NCI-H524 (cell line): ENCODE measurements at regions not wholly inside any gene's neighbourhood (a gene's known extent, or its start where the extent isn't known, plus 50 kb on each side); places are given as distances from the start of the nearest gene placed in this dataset.
"Not testable (repeated sequence)": the region's sequence is repeated elsewhere in the genome, so short reads cannot be mapped to it uniquely, and the experiment has no call there.

Source experiments
- DNase-seq, 2 experiments: peaks; one replicate each; lab custom pipeline; 2025; lab: John Stamatoyannopoulos, UW

DNA sequence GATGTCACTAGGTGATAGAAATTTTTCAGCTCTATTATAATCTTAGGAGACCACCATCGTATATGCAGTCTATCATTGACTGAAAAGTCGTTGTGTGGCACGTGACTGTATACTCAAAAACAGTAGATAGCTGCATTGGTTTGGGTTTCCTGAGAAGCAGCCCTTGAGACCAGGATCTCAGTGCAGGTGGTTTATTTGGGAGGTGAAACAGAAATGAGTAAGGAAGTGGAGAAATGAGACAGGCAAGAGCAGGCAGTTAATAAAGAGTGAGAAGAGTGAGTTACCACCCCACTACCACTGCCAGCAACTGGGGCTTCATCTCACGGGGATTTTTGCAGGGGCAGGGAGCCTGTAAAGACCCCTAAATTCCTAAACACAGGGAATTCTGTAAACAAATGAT, 221.0 kb downstream of the SHQ1 start:
- no peak for DNase-seq

- no peak for DNase-seq
Measured at GRCh38 chr3:72625602-72626337, 222.5 kb downstream of the SHQ1 start.

GRCh38 chr3:72624656-72625055, 223.6 kb downstream of the SHQ1 start:
- DNase-seq, result no peak

DNA sequence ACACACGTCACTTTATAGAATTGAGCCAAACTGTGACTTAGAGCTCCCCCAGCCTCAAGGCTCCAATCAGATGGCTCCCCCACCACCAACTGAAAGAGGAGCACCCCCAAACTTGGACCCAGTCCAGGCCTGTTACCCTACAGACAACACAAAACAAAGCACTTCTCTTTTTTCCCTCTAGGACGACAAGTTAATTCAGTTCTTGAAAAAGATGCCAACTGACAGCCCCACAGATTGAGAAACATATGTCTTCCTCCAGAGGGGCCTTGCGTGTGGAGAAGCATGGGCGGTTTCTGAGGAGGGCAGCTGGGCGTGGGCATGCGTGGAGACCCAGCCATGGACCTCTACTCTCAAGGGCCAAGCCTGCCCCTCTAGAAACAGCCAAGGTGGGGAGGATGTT, 229.5 kb downstream of the SHQ1 start:
- no peak for DNase-seq

GRCh38 chr3:72617424-72618024, 230.7 kb downstream of the SHQ1 start:
- peak in 1 of 2 experiments; percentile 12 for DNase-seq

- peak; percentile 77 to 94 for DNase-seq
Measured at GRCh38 chr3:72615776-72616175, 232.5 kb downstream of the SHQ1 start.

DNA sequence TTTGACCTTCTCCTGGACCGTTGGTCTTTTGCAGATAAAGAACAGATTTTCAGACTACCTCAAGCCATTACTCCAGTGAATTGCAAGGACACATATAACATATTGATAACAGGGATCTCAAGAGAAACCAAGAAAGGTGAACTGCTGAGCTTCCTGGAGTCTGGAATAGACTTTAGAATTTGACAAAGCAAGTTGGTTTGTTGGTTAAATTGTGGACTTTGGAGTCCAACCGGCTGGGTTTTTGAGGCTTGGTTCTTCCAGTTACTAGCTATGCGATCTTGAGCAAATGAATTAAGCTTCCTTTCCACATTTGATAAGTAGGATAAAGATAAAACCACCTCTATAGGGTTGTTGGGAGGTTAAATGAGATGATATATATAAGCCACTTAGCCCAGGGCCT, 233.1 kb downstream of the SHQ1 start:
- no peak for DNase-seq

DNA sequence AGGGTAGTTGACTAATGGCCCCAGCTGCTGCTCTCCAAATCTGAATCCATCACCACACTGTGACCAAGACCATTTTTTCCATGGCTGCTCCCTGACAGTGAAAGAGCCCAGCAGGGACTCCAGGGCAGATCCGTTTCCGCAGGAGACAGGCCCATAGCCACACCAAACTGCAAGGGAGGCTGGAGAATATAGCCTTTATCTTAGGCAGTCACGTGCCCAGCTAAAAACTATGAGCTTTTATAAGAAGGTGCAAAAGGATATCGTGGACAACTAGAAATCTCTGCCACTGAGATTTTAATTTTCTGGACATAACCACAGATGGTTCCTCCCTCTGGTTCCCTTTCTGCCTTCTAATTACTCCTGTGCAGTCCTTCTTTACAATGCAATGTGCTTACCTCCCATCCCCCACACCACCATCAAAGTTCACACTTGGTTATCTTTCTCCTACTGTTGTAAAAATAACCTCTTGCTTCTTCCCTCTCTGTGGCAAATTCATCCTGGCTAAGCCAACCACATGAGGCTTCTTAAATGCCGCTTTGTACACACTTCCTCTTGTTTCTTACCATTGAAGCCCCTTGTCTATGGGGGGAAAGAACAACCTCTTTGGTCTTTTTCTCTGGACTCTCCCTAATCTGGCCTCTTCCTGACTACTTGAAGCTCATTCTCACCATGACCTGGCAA, 233.7 kb downstream of the SHQ1 start:
- no peak for DNase-seq

DNA sequence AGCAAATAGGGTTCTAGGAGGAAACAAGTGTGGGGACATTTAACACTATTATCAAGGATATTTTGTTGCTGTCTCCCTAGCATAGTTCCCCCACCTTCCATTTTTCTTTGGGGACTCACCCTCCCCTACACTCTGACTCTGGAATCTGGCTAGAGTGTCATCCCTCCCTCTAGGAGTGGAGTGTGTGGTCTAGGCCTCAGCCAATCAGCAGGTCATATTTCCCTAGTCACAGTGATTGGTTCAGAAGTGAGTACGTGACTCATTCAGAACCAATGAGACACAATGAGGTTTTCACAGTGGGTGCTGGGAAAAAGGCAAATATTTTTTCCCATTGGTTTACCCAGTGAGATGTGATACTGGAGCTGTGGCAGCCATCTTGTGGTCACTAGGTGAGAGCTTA, 234.4 kb downstream of the SHQ1 start:
- DNase-seq, result no peak

GRCh38 chr3:72609114-72609513, 239.1 kb downstream of the SHQ1 start:
- not testable (repeated sequence) for DNase-seq

DNA sequence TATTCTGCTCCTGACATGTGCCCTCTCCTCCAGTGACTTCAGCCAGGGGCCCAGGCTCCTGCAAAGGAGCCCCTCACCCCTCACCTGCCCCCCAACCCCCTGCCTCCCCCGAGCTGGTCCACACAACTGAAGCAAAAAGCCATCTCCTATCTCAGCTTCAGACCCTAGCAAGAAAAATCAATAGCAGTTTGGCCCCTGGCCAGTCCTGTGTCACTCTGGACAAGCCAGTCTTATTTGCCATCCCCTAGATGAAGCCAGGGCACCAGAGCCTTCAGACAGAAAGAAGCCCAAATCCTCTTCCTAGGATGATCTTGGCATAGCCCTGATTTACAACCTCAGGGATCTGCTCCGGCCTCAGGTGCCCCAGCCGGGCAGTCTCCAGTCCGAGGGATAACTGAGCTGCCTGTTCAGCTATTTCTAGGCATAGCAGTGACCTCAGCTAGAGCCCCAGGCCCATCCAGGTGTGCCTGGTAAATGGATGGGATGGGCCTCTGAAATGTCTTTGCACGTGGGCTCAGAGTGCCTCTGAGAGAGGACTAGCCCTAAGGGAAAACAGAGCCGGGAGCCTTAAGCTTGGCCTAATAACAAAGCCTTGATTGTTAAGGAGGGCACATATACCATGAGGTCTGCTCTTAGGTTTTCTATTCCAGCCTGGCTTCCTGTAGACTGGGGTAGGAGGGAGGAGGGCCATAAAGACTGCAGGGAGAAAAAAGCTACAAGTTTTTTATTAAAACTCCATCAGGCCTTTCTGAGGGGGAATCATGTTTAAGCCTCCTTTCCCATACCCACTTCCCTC, 242.0 kb downstream of the SHQ1 start:
- DNase-seq, result no peak

GRCh38 chr3:72604328-72604727, 243.9 kb downstream of the SHQ1 start:
- DNase-seq, result no peak

- DNase-seq, result no peak
Measured at GRCh38 chr3:72601983-72602750, 246.1 kb downstream of the SHQ1 start.

- DNase-seq, result peak; percentile 87 to 97
Measured at GRCh38 chr3:72601060-72601459, 247.2 kb downstream of the SHQ1 start.

- DNase-seq, result peak; percentile 88 to 96
Measured at GRCh38 chr3:72597756-72598195, 250.5 kb downstream of the SHQ1 start.

DNA sequence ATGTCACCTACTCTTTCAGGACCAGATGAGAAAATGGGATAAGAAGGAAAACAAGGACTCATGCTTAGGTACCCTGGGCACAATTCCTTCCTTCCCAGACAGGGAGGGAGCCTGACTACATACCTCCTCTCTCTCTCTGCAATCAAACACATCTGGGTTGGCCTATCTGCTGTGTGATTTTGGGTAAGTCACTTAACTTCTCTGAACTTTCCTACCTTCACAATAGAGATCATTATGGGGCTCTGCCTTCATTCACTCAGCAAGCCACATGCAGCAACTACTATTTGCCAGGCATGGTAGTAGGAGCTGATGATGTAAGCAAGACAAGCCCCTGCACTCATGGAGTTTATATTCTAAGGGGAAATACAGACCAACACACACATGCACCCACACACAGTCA, 251.2 kb downstream of the SHQ1 start:
- no peak for DNase-seq

- DNase-seq, result no peak
Measured at GRCh38 chr3:72595927-72596610, 252.2 kb downstream of the SHQ1 start.

DNA sequence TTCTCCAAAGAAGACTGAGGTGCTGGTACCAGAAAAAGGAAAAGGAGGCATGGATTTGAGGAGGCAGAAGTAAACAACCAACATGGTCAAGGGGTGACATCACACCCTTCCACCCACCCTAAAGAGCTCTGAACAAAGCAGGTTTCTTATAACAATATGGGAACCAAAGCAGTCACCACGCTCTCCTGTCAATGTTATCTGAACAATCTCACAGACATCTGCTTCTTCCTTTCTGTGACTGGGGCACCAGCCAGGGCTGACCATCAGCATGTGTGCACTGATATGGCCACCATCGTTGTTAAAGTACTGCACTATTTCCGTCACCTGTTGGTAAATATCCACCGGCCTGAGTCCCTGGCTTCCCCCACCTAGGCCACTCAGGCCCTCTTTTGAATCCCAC, 252.9 kb downstream of the SHQ1 start:
- no peak for DNase-seq

GRCh38 chr3:72594615-72595215, 253.5 kb downstream of the SHQ1 start:
- no peak for DNase-seq

DNA sequence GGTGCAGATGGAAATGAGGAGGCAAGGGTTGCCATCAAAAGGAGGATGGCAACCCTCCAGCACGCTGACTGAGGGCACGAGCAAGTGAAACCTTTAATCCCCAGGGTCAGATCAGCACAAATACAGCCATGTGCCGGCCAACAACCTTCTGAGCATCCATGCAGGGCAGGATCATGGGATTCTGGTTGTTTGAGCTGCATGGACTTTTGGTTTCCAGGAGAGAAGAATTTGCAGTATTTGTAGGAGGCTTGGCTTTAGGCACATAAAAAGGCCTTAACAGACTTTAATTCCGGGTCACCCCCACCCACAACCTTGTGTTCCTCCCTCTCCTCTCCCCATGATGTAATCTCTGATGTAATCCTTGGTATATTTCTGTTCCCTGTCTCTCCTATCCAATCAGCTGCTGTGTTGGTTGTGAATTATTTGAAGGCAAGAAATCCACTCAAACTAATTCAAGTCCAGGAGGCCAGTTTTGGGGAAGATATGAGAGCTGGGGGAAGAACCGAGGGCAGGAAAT, 254.3 kb downstream of the SHQ1 start:
- peak in 1 of 2 experiments; percentile 26 for DNase-seq
